ENCODE measurements at regions not wholly inside any gene's neighbourhood (a gene's known extent, or its start where the extent isn't known, plus 50 kb on each side); places are given as distances from the start of the nearest gene placed in this dataset.

DNA sequence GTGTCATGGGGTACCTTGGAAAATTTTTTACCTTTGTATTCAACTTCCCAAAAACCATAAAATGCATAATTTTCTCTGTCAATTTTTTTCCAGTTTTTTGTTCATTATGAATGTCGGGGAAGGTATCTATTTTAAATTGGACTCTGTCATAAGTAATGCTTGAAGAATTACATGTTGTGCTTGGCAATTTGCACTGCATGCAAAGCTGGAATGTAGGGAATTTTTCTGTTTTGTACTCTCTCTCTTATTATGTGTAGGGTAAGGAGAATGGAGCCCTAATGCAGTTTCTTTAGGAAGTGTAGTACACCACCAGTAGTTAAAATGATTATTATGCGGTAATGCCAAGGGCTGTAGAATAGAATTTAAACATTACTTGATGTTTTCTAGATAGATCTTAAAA, 137.7 kb upstream of the LIMCH1 start:
- TF ChIP-seq TARDBP (IDR thresholded peaks at IDR 0.05; ENCODE audit: borderline replicate concordance) (no peak), FOXM1 (IDR thresholded peaks at IDR 0.05; ENCODE audit: low read depth, low read length) (no peak), EGR1 (IDR thresholded peaks at IDR 0.05; ENCODE audit: borderline replicate concordance in 1 of 2, low read depth in 2 of 2, low read length in 2 of 2) (no peak), RCOR1 (conservative IDR thresholded peaks at IDR 0.05; ENCODE audit: low read depth, low read length) (no peak), CBFB (IDR thresholded peaks at IDR 0.05; ENCODE audit: low read depth) (no peak), ZZZ3 (IDR thresholded peaks at IDR 0.05; ENCODE audit: control insufficient read depth, insufficient read length, low read depth) (no peak)
- TF ChIP-seq, protein P1, sequence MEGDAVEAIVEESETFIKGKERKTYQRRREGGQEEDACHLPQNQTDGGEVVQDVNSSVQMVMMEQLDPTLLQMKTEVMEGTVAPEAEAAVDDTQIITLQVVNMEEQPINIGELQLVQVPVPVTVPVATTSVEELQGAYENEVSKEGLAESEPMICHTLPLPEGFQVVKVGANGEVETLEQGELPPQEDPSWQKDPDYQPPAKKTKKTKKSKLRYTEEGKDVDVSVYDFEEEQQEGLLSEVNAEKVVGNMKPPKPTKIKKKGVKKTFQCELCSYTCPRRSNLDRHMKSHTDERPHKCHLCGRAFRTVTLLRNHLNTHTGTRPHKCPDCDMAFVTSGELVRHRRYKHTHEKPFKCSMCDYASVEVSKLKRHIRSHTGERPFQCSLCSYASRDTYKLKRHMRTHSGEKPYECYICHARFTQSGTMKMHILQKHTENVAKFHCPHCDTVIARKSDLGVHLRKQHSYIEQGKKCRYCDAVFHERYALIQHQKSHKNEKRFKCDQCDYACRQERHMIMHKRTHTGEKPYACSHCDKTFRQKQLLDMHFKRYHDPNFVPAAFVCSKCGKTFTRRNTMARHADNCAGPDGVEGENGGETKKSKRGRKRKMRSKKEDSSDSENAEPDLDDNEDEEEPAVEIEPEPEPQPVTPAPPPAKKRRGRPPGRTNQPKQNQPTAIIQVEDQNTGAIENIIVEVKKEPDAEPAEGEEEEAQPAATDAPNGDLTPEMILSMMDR (IDR thresholded peaks at IDR 0.05 in 2 of 3, conservative IDR thresholded peaks at IDR 0.05 in 1 of 3; ENCODE audit: control insufficient read depth in 2 of 3, extremely low read depth in 1 of 3, insufficient read depth in 1 of 3, low read depth in 3 of 3, low read length in 3 of 3), result no peak
- TF ChIP-seq, protein P2, sequence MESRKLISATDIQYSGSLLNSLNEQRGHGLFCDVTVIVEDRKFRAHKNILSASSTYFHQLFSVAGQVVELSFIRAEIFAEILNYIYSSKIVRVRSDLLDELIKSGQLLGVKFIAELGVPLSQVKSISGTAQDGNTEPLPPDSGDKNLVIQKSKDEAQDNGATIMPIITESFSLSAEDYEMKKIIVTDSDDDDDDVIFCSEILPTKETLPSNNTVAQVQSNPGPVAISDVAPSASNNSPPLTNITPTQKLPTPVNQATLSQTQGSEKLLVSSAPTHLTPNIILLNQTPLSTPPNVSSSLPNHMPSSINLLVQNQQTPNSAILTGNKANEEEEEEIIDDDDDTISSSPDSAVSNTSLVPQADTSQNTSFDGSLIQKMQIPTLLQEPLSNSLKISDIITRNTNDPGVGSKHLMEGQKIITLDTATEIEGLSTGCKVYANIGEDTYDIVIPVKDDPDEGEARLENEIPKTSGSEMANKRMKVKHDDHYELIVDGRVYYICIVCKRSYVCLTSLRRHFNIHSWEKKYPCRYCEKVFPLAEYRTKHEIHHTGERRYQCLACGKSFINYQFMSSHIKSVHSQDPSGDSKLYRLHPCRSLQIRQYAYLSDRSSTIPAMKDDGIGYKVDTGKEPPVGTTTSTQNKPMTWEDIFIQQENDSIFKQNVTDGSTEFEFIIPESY (IDR thresholded peaks at IDR 0.05), result no peak
- TF ChIP-seq, protein P3, sequence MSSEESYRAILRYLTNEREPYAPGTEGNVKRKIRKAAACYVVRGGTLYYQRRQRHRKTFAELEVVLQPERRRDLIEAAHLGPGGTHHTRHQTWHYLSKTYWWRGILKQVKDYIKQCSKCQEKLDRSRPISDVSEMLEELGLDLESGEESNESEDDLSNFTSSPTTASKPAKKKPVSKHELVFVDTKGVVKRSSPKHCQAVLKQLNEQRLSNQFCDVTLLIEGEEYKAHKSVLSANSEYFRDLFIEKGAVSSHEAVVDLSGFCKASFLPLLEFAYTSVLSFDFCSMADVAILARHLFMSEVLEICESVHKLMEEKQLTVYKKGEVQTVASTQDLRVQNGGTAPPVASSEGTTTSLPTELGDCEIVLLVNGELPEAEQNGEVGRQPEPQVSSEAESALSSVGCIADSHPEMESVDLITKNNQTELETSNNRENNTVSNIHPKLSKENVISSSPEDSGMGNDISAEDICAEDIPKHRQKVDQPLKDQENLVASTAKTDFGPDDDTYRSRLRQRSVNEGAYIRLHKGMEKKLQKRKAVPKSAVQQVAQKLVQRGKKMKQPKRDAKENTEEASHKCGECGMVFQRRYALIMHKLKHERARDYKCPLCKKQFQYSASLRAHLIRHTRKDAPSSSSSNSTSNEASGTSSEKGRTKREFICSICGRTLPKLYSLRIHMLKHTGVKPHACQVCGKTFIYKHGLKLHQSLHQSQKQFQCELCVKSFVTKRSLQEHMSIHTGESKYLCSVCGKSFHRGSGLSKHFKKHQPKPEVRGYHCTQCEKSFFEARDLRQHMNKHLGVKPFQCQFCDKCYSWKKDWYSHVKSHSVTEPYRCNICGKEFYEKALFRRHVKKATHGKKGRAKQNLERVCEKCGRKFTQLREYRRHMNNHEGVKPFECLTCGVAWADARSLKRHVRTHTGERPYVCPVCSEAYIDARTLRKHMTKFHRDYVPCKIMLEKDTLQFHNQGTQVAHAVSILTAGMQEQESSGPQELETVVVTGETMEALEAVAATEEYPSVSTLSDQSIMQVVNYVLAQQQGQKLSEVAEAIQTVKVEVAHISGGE (CRISPR knock-in tag; IDR thresholded peaks at IDR 0.05), result no peak
